Panc1 (cell line): ENCODE measurements at regions not wholly inside any gene's neighbourhood (a gene's known extent, or its start where the extent isn't known, plus 50 kb on each side); places are given as distances from the start of the nearest gene placed in this dataset.

Experiments
- ATAC-seq: fragments of 200-7000 bp; cut with Tn5 transposase; 2 replicates; pipeline ENCODE4 v1.9.1; 2020; ENCODE audit warnings: mild to moderate bottlenecking, moderate library complexity
- BruUV-seq: library from RNA; stranded (reverse); fragments of 400-500 nt; replicated peaks from 2 replicates; lab custom pipeline; 2021; lab: Mats Ljungman, UMichigan
- CTCF ChIA-PET: fragments of 300-600 bp; sonication (Branson Sonifier 250); formaldehyde crosslinking; loops from one replicate; lab custom pipeline; 2022; ENCODE audit warnings: antibody characterized with exemption; lab: Charles Lee
- POLR2A ChIA-PET: fragments of 300-600 bp; sonication (Branson Sonifier 250); formaldehyde crosslinking; loops from one replicate; lab custom pipeline; 2022; ENCODE audit warnings: antibody characterized with exemption; lab: Charles Lee
- DNase-seq: peaks from one replicate; pipeline ENCODE4 v3.0.0-alpha.2; 2010; ENCODE audit warnings: low read depth, low spot score
- H3K27ac ChIP-seq: 2 replicates; pipeline ENCODE4 v1.5.1; 2011; ENCODE audit warnings: mild to moderate bottlenecking, low read length, inconsistent platforms
- H3K27me3 ChIP-seq: fragments of 200-500 bp; sonication (Bioruptor generic); 2 replicates; pipeline ENCODE4 v1.6.0; 2014; ENCODE audit warnings: low read length, inconsistent platforms; ENCODE audit not compliant: control insufficient read depth, insufficient read depth
- H3K36me3 ChIP-seq: fragments of 200-500 bp; sonication (Bioruptor generic); 2 replicates; pipeline ENCODE4 v1.5.1; 2014; ENCODE audit warnings: inconsistent platforms, mild to moderate bottlenecking, low read length, moderate library complexity; ENCODE audit not compliant: control insufficient read depth, insufficient read depth
- H3K4me1 ChIP-seq: 2 replicates; pipeline ENCODE4 v1.5.1; 2011; ENCODE audit warnings: inconsistent platforms, mild to moderate bottlenecking, low read length, moderate library complexity; ENCODE audit not compliant: control insufficient read depth, insufficient read depth
- H3K4me3 ChIP-seq, 2 experiments: 2 replicates each; pipeline ENCODE4 v1.5.1; 2011 to 2012; ENCODE audit warnings: low read depth in 2 of 2, low read length in 2 of 2, mild to moderate bottlenecking in 2 of 2, inconsistent platforms in 1 of 2, moderate library complexity in 1 of 2
- H3K9me3 ChIP-seq: fragments of 200-500 bp; sonication (Bioruptor generic); 2 replicates; pipeline ENCODE4 v1.5.1; 2014; ENCODE audit warnings: low read depth, mild to moderate bottlenecking, inconsistent platforms, low read length, moderate library complexity; ENCODE audit not compliant: control insufficient read depth, insufficient read depth
- POLR2AphosphoS5 ChIP-seq: IDR thresholded peaks from 2 replicates; pipeline ENCODE4 v1.6.1; 2012; ENCODE audit warnings: mild to moderate bottlenecking, low read depth, low read length, moderate library complexity
- SIN3A ChIP-seq: IDR thresholded peaks from 2 replicates; pipeline ENCODE4 v1.6.1; 2012; ENCODE audit warnings: low read depth, mild to moderate bottlenecking, low read length, moderate library complexity, borderline replicate concordance; ENCODE audit not compliant: insufficient read depth
- TCF7L2 ChIP-seq: IDR thresholded peaks from 2 replicates; pipeline ENCODE4 v1.6.1; 2011; ENCODE audit warnings: mild to moderate bottlenecking, low read depth, low read length, inconsistent platforms
- in situ Hi-C: cut with HindIII; loops from 2 replicates; pipeline ENCODE4 v1.10.0; 2016; ENCODE audit warnings: low sequenced_read_pairs, low pct_unique_long_range_greater_than_20kb
- intact Hi-C: fragments of 100-400 bp; cut with micrococcal nuclease; formaldehyde crosslinking; loops from one replicate; pipeline ENCODE4 v1.10.0; 2022; ENCODE audit not compliant: unreplicated experiment
- TF ChIP-seq, protein P1 (sequence below), 2 experiments: IDR thresholded peaks; 2 replicates each; pipeline ENCODE4 v1.6.1; 2011 to 2012; ENCODE audit warnings: low read depth in 2 of 2, control low read depth in 1 of 2, low read length in 1 of 2, mild to moderate bottlenecking in 1 of 2, moderate library complexity in 1 of 2; ENCODE audit not compliant: insufficient read depth in 1 of 2
- TF ChIP-seq, protein P2 (sequence below): fragments of 450-650 bp; IDR thresholded peaks from 2 replicates; pipeline ENCODE4 v1.5.1; 2017; ENCODE audit warnings: mild to moderate bottlenecking

DNA sequence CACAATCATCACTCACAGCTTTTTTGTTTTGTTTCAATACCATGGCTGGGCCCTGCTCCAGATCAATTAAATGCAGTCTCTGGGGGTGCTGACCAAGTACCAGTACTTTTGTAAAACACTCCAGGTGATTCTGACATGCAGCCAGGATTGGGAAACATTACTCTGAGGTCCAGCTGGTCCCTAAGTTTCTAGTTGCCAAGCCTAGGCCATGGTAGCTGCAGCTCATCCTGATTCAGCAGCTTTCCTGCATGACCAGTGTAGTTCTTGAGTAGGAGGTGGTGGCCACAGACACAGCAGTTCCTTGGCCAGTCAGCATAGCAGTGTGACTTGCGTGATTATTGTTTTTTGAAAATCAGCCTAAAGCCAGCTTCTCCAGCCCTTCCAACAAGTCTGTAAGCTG is 859.1 kb downstream of the DIAPH3 start:
- DNase-seq = no peak
- H3K4me1 ChIP-seq = no peaks in the 10 kb centered on the region
- H3K27ac ChIP-seq = no peak overlapping the region
- intact Hi-C loops (no loop called here), in situ Hi-C loops (no loop called here)
- no peak for ATAC-seq
- POLR2A ChIA-PET = no interaction called here
- no peaks in the 10 kb centered on the region for H3K36me3 ChIP-seq
- no peaks in the 10 kb centered on the region for H3K9me3 ChIP-seq
- H3K4me3 ChIP-seq = no peak overlapping the region
- BruUV-seq = no TSS peak
- CTCF ChIA-PET = no interaction called here
- TF ChIP-seq POLR2AphosphoS5 (no peak), SIN3A (no peak), TCF7L2 (no peak)
- TF ChIP-seq, protein P1, sequence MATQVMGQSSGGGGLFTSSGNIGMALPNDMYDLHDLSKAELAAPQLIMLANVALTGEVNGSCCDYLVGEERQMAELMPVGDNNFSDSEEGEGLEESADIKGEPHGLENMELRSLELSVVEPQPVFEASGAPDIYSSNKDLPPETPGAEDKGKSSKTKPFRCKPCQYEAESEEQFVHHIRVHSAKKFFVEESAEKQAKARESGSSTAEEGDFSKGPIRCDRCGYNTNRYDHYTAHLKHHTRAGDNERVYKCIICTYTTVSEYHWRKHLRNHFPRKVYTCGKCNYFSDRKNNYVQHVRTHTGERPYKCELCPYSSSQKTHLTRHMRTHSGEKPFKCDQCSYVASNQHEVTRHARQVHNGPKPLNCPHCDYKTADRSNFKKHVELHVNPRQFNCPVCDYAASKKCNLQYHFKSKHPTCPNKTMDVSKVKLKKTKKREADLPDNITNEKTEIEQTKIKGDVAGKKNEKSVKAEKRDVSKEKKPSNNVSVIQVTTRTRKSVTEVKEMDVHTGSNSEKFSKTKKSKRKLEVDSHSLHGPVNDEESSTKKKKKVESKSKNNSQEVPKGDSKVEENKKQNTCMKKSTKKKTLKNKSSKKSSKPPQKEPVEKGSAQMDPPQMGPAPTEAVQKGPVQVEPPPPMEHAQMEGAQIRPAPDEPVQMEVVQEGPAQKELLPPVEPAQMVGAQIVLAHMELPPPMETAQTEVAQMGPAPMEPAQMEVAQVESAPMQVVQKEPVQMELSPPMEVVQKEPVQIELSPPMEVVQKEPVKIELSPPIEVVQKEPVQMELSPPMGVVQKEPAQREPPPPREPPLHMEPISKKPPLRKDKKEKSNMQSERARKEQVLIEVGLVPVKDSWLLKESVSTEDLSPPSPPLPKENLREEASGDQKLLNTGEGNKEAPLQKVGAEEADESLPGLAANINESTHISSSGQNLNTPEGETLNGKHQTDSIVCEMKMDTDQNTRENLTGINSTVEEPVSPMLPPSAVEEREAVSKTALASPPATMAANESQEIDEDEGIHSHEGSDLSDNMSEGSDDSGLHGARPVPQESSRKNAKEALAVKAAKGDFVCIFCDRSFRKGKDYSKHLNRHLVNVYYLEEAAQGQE (IDR thresholded peaks at IDR 0.05; ENCODE audit: insufficient read depth in 1 of 2, low read depth in 2 of 2, low read length in 1 of 2) = no peak
- TF ChIP-seq, protein P2, sequence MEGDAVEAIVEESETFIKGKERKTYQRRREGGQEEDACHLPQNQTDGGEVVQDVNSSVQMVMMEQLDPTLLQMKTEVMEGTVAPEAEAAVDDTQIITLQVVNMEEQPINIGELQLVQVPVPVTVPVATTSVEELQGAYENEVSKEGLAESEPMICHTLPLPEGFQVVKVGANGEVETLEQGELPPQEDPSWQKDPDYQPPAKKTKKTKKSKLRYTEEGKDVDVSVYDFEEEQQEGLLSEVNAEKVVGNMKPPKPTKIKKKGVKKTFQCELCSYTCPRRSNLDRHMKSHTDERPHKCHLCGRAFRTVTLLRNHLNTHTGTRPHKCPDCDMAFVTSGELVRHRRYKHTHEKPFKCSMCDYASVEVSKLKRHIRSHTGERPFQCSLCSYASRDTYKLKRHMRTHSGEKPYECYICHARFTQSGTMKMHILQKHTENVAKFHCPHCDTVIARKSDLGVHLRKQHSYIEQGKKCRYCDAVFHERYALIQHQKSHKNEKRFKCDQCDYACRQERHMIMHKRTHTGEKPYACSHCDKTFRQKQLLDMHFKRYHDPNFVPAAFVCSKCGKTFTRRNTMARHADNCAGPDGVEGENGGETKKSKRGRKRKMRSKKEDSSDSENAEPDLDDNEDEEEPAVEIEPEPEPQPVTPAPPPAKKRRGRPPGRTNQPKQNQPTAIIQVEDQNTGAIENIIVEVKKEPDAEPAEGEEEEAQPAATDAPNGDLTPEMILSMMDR = no peak
- H3K27me3 ChIP-seq = no peaks in the 10 kb centered on the region

DNA sequence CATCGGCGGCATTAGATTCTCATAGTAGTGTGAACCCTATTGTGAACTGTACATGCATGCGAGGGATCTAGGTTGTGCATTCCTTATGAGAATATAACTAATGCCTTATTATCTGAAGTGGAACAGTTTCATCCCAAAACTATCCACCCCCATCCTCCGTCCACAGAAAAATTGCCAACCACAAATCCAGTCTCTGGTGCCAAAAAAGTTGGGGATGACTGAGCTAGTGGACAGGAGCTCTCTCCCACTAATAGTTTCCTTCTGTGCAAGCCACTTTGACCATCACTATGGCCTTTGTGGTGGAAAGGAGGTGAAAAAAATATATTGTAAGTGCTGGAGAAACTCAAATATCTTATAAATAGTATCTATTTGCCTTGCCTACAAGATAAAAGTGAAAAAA is 857.8 kb downstream of the DIAPH3 start:
- no TSS peak for BruUV-seq
- H3K4me1 ChIP-seq = no peaks in the 10 kb centered on the region
- TF ChIP-seq SIN3A = no peak
- TF ChIP-seq, protein P2 = no peak
- TF ChIP-seq POLR2AphosphoS5 = no peak
- TF ChIP-seq TCF7L2 = no peak
- TF ChIP-seq, protein P1 (IDR thresholded peaks at IDR 0.05; ENCODE audit: insufficient read depth in 1 of 2, low read depth in 2 of 2, low read length in 1 of 2) = no peak
- intact Hi-C loops = no loop called here
- no peaks in the 10 kb centered on the region for H3K9me3 ChIP-seq
- no peaks in the 10 kb centered on the region for H3K27me3 ChIP-seq
- ChIA-PET POLR2A (no interaction called here), CTCF (no interaction called here)
- ATAC-seq (no peak), DNase-seq (no peak)
- no peaks in the 10 kb centered on the region for H3K36me3 ChIP-seq
- no peak overlapping the region for H3K27ac ChIP-seq
- no peak overlapping the region for H3K4me3 ChIP-seq
- in situ Hi-C loops = no loop called here
